Small intestine (tissue), 7 donors: ENCODE measurements at regions not wholly inside any gene's neighbourhood (a gene's known extent, or its start where the extent isn't known, plus 50 kb on each side); places are given as distances from the start of the nearest gene placed in this dataset.

Experiments used
- DNase-seq, 2 donors: peaks; one replicate each; pipeline versions ENCODE4 v3.0.0 to v3.0.0-alpha.2; 2013
- FAIRE-seq: peaks from 2 replicates; lab custom pipeline; 2012; peaks lifted over from hg19 to GRCh38; lab: Jason Lieb, UNC
- H3K27ac ChIP-seq, 3 donors: one replicate each; pipeline ENCODE4 v1.5.1; 2013; ENCODE audit warnings: low read length in 2 of 3, mild to moderate bottlenecking in 2 of 3, control low read depth in 1 of 3, inconsistent platforms in 1 of 3, low read depth in 1 of 3, moderate library complexity in 1 of 3
- H3K27me3 ChIP-seq, 3 donors: one replicate each; pipeline ENCODE4 v1.6.1; 2013; ENCODE audit warnings: low read length in 3 of 3, inconsistent platforms in 1 of 3; ENCODE audit not compliant: control insufficient read depth in 3 of 3, insufficient read depth in 3 of 3
- H3K36me3 ChIP-seq, 3 donors: one replicate each; pipeline ENCODE4 v1.6.1; 2013; ENCODE audit warnings: low read length in 3 of 3, inconsistent platforms in 1 of 3, low read depth in 1 of 3, mild to moderate bottlenecking in 1 of 3, moderate library complexity in 1 of 3; ENCODE audit not compliant: control insufficient read depth in 3 of 3, insufficient read depth in 2 of 3
- H3K4me1 ChIP-seq, 3 donors: one replicate each; pipeline ENCODE4 v1.6.1; 2013; ENCODE audit warnings: low read length in 2 of 3, inconsistent platforms in 1 of 3, low read depth in 1 of 3, mild to moderate bottlenecking in 1 of 3, moderate library complexity in 1 of 3; ENCODE audit not compliant: control insufficient read depth in 3 of 3, insufficient read depth in 2 of 3
- H3K4me3 ChIP-seq, 3 donors: one replicate each; pipeline ENCODE4 v1.5.1; 2013; ENCODE audit warnings: low read length in 3 of 3, control low read depth in 1 of 3, inconsistent platforms in 1 of 3, low read depth in 1 of 3, mild to moderate bottlenecking in 1 of 3, moderate library complexity in 1 of 3
- H3K9me3 ChIP-seq, 2 donors: one replicate each; pipeline ENCODE4 v1.6.1; 2013; ENCODE audit warnings: low read depth in 1 of 2, low read length in 1 of 2; ENCODE audit not compliant: control insufficient read depth in 2 of 2, insufficient read depth in 1 of 2
- WGBS, 3 donors: extraction: QIAGEN DNeasy Blood & Tissue Kit; methylation state at CpG; one replicate each; pipeline ENCODE4 v1.1.7; 2013; 5-methylcytosine and 5-hydroxymethylcytosine counted together
- donor health status: healthy with polysubstance abuse.
- donor health status: control.
- donor health status: control.
- donor health status: Bipolar disorder and iron deficiency.
- donor health status: healthy.

- Histone ChIP-seq H3K4me3 (no peak overlapping the region), H3K27me3 (no peaks in the 10 kb centered on the region), H3K9me3 (no peaks in the 10 kb centered on the region), H3K36me3 (no peaks in the 10 kb centered on the region), H3K4me1 (peaks cover 0 to 9% (median 0%) of the 10 kb centered on the region in 3 donors), H3K27ac (no peak overlapping the region)
- 68 to 72% (median 72%) methylated on average over 4 of the region's 4 CpGs for WGBS, 3 donors
- FAIRE-seq, result no peak
- DNase-seq, result no peak
Observed at GRCh38 chr6:22852101-22852500, 282.7 kb downstream of the HDGFL1 start.

GRCh38 chr6:22873513-22874136 is 304.3 kb downstream of the HDGFL1 start:
- Histone ChIP-seq H3K27me3 (no peaks in the 10 kb centered on the region), H3K4me1 (no peaks in the 10 kb centered on the region), H3K27ac (no peak overlapping the region), H3K9me3 (no peaks in the 10 kb centered on the region), H3K4me3 (no peak overlapping the region), H3K36me3 (no peaks in the 10 kb centered on the region)
- 85 to 90% (median 87%) methylated on average over 4 of the region's 4 CpGs for WGBS, 3 donors
- FAIRE-seq (no peak), DNase-seq (no peak)

- no peak for FAIRE-seq
- Histone ChIP-seq H3K27ac (no peak overlapping the region), H3K9me3 (no peaks in the 10 kb centered on the region), H3K4me1 (no peaks in the 10 kb centered on the region), H3K27me3 (no peaks in the 10 kb centered on the region), H3K4me3 (no peak overlapping the region), H3K36me3 (no peaks in the 10 kb centered on the region)
- DNase-seq, result no peak
- WGBS, 3 donors, result 86 to 98% (median 92%) methylated on average over 2 of the region's 2 CpGs
Observed at GRCh38 chr6:22875845-22876244, 306.5 kb downstream of the HDGFL1 start.

GRCh38 chr6:22878324-22878701 is 308.9 kb downstream of the HDGFL1 start:
- no peaks in the 10 kb centered on the region for H3K4me1 ChIP-seq
- no peak overlapping the region for H3K27ac ChIP-seq
- DNase-seq (no peak), FAIRE-seq (no peak)
- WGBS, 3 donors, result 50 to 66% (median 52%) methylated on average over 3 of the region's 3 CpGs
- H3K36me3 ChIP-seq, result no peaks in the 10 kb centered on the region
- H3K27me3 ChIP-seq, result no peaks in the 10 kb centered on the region
- H3K4me3 ChIP-seq, result no peak overlapping the region
- H3K9me3 ChIP-seq, result no peaks in the 10 kb centered on the region

GRCh38 chr6:22878706-22879105 is 309.3 kb downstream of the HDGFL1 start:
- no peak overlapping the region for H3K4me3 ChIP-seq
- no peak overlapping the region for H3K27ac ChIP-seq
- 85 to 93% (median 93%) methylated on average over 1 of the region's 1 CpG for WGBS, 3 donors
- H3K36me3 ChIP-seq, result no peaks in the 10 kb centered on the region
- no peaks in the 10 kb centered on the region for H3K4me1 ChIP-seq
- no peak for FAIRE-seq
- no peaks in the 10 kb centered on the region for H3K9me3 ChIP-seq
- DNase-seq, result no peak
- H3K27me3 ChIP-seq, result no peaks in the 10 kb centered on the region

GRCh38 chr6:22880686-22881433 is 311.5 kb downstream of the HDGFL1 start:
- DNase-seq (no peak), FAIRE-seq (no peak)
- Histone ChIP-seq H3K9me3 (no peaks in the 10 kb centered on the region), H3K27ac (no peak overlapping the region), H3K27me3 (no peaks in the 10 kb centered on the region), H3K4me1 (no peaks in the 10 kb centered on the region), H3K36me3 (no peaks in the 10 kb centered on the region), H3K4me3 (no peak overlapping the region)
- 53 to 68% (median 65%) methylated on average over 3 of the region's 3 CpGs for WGBS, 3 donors

- no peaks in the 10 kb centered on the region for H3K27me3 ChIP-seq
- no peaks in the 10 kb centered on the region for H3K4me1 ChIP-seq
- H3K36me3 ChIP-seq, result no peaks in the 10 kb centered on the region
- DNase-seq (no peak), FAIRE-seq (no peak)
- no peak overlapping the region for H3K27ac ChIP-seq
- WGBS, 3 donors, result 81 to 91% (median 86%) methylated on average over 2 of the region's 2 CpGs
- no peak overlapping the region for H3K4me3 ChIP-seq
- H3K9me3 ChIP-seq, result no peaks in the 10 kb centered on the region
Observed at GRCh38 chr6:22882581-22882980, 313.2 kb downstream of the HDGFL1 start.

- no peaks in the 10 kb centered on the region for H3K27me3 ChIP-seq
- no peaks in the 10 kb centered on the region for H3K9me3 ChIP-seq
- DNase-seq (no peak), FAIRE-seq (no peak)
- 60 to 76% (median 65%) methylated on average over 7 of the region's 7 CpGs for WGBS, 3 donors
- H3K36me3 ChIP-seq, result no peaks in the 10 kb centered on the region
- H3K27ac ChIP-seq, result no peak overlapping the region
- H3K4me1 ChIP-seq, result no peaks in the 10 kb centered on the region
- no peak overlapping the region for H3K4me3 ChIP-seq
Observed at GRCh38 chr6:22883061-22883717, 313.8 kb downstream of the HDGFL1 start.
